Lower leg skin (tissue), 3 donors: ENCODE measurements at regions not wholly inside any gene's neighbourhood (a gene's known extent, or its start where the extent isn't known, plus 50 kb on each side); places are given as distances from the start of the nearest gene placed in this dataset.

Experiments used
- CTCF ChIP-seq, 3 donors: fragments of 450-650 bp; IDR thresholded peaks; one replicate each; pipeline ENCODE4 v1.5.1; 2016; ENCODE audit warnings: antibody characterized with exemption in 3 of 3, mild to moderate bottlenecking in 3 of 3, moderate library complexity in 2 of 3
- POLR2A ChIP-seq, 2 donors: fragments of 450-650 bp; IDR thresholded peaks; one replicate each; pipeline ENCODE4 v1.6.1; 2016 to 2017; ENCODE audit warnings: antibody characterized with exemption in 2 of 2, mild to moderate bottlenecking in 1 of 2, moderate library complexity in 1 of 2

GRCh38 chr9:13816837-13817236 is 497.1 kb downstream of the NFIB start:
- TF ChIP-seq CTCF (IDR thresholded peaks at IDR 0.05) (no peak), POLR2A (IDR thresholded peaks at IDR 0.05) (no peak)
